ENCODE measurements at regions not wholly inside any gene's neighbourhood (a gene's known extent, or its start where the extent isn't known, plus 50 kb on each side); places are given as distances from the start of the nearest gene placed in this dataset.
"Not testable (repeated sequence)": the region's sequence is repeated elsewhere in the genome, so short reads cannot be mapped to it uniquely, and the experiment has no call there.

DNA sequence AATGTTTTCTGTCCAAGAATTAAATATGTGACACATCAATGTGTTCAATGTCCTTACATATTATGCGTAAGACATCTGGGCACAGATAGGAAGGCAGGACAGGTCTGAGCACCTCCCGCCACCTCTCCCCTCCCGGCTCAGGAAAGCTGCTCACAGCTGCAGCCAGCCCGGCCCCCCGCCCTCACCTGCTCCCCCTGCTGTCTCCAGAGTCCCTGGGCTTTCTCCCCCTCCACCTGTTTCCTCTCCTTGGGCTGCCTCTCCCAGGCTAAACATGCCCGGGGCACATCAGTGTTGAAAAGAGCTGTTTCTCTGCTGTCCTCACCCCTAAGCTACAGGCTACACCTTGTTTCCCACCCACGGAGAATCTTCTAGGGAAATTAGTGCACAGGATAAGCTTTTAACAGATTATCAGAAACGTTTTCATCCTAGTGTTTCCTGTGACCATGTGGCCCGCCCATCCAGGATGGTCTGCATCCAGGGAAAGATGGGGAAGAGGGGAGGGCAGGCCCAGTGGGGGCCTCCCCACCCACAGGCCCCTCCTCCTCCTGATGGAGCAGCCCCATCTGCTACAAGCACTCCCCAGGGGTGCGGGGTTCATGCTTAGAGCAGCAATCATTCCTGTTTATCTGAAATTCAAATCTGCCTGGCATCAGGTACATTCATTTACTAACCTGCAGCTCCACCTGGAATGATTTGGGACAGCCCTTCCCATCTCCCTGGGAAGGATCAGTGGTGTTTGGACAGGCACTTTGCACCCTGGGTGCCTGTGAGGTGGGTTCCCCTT is 273.8 kb upstream of the SFSWAP start:
- no peak for DNase-seq (ENCODE audit: low read depth in 2 of 2)

- DNase-seq (ENCODE audit: low read depth in 2 of 2) = no peak
Measured at GRCh38 chr12:131437706-131438492, 273.0 kb upstream of the SFSWAP start.

DNA sequence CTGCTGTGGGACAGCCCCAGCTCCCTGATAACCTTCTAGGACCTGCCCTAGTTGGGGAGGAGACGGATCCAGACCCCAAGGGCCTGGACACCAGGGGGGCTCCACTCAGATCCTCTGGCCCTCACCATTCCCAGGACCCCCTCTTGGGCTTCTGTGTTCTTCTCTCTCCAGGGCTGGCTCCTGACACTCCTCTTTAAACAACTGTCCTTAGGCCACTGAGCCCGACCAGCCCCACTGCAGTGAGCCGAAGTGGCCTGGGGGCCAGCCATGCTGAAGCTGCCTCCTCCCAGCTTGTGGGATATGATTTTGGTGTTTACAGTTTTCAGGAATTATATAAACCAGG is 272.4 kb upstream of the SFSWAP start:
- DNase-seq (ENCODE audit: low read depth in 2 of 2) = not testable (repeated sequence)

DNA sequence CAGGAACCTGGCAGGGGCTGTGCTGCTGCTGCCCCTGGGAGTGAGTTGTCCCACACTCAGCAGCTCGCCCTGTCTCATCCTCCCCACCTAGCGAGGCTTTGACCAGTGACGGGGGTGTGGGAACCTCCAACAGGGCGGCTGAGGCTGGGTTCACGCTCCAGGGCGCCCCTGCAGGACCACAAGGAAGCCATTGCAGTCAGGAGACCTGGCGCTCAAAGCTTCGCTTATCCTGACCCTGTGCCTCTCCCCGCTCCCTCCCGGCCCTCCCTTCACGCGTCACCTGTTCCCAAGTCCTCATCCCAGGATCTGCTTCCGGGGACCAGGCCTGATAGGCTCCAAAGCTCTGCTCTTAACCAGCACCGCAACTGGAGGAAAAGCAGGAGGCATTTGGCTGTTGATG is 272.0 kb upstream of the SFSWAP start:
- no peak for DNase-seq (ENCODE audit: low read depth in 2 of 2)

DNA sequence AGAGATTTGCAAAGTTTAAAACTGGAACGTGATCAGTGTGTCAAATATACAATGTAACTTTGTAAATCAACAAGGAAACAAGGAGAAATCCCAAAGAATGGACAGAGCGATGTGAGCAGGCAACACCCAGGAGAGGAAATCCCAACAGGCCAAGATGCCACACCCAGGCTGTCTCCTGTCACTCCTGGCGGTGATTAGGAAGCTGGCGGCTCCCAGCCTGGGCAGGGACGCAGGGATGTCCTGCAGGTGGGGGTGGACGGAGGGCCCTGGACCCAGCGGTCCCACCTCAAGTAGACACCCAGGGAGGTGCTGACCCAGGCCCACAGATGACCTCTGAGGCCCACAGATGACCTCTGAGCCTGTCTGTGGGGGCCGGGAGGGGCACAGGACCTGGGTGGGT is 271.1 kb upstream of the SFSWAP start:
- not testable (repeated sequence) for DNase-seq (ENCODE audit: low read depth in 2 of 2)

- not testable (repeated sequence) for DNase-seq (ENCODE audit: low read depth in 2 of 2)
Measured at GRCh38 chr12:131440209-131441059, 270.5 kb upstream of the SFSWAP start.

- no peak for DNase-seq (ENCODE audit: low read depth in 2 of 2)
Measured at GRCh38 chr12:131441060-131441396, 269.9 kb upstream of the SFSWAP start.

- DNase-seq (ENCODE audit: low read depth in 2 of 2) = no peak
Measured at GRCh38 chr12:131441638-131442336, 269.1 kb upstream of the SFSWAP start.

GRCh38 chr12:131442337-131442918 is 268.5 kb upstream of the SFSWAP start:
- no peak for DNase-seq (ENCODE audit: low read depth in 2 of 2)

DNA sequence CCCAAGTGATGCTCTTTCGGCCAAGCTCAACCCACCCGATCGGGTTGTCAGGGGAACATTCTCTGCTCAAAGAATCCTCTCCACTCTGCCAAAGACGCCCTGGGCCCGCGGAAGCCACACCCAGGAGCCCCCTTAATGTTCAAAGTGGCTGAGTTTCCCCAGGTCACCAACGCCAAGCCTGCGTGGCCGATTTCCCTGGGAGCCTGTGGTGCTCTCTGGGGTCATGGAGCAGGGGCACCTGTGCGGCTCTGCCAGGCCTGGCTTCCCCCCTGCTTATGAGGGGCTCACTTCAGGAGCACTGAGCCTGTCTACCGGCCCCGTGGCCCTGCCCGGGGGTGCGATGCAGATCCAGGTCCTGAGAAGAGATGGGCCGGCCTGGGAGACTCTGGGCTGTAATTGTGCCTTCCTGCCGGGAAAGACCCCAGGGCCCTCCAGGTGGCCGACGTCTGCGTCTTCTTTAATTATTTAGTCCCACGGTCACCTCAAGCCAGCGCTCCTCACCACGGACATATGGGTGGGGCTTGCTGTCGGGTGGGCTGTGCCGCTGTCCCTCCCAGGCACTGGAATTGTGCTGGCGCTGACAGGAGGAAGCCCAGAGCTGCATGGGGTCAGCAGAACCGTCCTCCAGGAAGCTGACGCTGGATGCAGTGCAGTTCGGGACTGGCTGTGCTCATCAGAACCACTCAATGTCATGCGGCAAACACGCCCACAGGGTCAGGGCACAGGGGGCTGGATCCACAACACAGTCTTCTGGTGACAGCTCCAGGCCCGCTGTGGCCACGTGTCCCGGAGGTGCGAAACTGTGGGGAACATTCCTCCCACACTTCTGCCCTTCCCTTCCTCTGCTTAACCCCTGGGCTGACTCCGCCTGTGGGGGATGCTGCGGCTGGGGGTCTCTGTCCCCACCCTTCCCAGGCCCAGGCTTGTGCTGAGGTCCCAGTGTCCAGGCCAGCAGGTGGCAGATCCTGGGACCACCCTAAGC is 267.6 kb upstream of the SFSWAP start:
- DNase-seq (ENCODE audit: low read depth in 2 of 2) = no peak

- no peak for DNase-seq (ENCODE audit: low read depth in 2 of 2)
Measured at GRCh38 chr12:131444220-131445164, 266.4 kb upstream of the SFSWAP start.

- DNase-seq (ENCODE audit: low read depth in 2 of 2) = no peak
Measured at GRCh38 chr12:131445184-131445774, 265.6 kb upstream of the SFSWAP start.

DNA sequence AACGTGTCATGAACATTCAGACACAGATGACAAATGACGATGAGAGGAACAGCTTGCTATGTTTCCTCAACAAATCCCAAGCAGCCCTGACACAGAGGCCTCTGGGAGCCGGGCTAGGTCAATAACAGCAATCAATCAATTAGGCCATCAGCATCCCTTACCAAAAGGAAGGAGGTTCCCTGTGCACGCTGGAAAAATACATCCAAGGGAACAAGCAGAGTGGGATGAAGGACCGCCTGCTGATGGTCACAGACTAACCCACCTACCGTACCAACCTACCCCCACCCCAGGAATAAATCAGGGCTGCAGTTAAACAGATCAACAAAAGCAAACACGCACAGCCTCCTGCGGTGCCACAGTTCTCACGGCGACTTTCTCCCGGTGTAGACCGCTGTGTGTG is 265.1 kb upstream of the SFSWAP start:
- no peak for DNase-seq (ENCODE audit: low read depth in 2 of 2)

DNA sequence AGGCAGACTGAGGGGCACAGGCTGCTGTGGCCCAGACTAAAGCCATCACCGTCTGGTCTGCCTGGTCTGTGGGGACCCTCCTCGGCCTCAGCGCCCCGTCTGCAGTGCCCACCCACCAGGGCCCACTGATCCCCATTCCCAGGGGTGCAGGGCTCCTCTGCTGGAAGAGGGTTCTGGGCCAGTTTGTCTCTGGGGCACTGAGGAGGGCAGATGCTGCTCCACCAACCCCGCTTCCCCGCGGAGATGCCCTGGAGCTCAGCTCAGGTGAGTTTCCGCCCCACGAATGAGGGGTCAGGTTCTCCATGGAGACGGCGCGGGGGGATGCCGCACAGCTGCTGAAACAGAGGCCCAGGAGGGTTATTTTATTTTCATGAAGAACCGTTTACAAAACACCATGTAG is 263.3 kb upstream of the SFSWAP start:
- not testable (repeated sequence) for DNase-seq (ENCODE audit: low read depth in 2 of 2)

GRCh38 chr12:131448254-131448795 is 262.6 kb upstream of the SFSWAP start:
- no peak for DNase-seq (ENCODE audit: low read depth in 2 of 2)

DNA sequence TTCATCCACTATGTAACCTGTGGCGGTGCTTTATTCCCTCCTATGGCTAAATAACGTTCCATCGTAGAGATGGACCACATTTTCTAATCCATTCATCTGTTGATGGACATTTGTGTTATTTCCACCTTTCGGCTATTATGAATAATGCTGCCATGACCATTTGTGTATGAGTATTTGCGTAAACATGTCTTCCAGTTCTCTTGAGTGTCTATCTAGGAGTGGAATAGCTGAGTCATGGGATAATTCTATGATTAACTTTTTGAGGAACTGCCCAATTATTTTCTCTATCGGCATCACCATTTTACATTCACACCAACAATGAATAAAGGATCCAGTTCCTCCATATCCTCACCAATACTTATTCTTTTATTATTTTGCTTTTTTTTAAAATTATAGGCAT is 261.9 kb upstream of the SFSWAP start:
- DNase-seq (ENCODE audit: low read depth in 2 of 2) = no peak

DNA sequence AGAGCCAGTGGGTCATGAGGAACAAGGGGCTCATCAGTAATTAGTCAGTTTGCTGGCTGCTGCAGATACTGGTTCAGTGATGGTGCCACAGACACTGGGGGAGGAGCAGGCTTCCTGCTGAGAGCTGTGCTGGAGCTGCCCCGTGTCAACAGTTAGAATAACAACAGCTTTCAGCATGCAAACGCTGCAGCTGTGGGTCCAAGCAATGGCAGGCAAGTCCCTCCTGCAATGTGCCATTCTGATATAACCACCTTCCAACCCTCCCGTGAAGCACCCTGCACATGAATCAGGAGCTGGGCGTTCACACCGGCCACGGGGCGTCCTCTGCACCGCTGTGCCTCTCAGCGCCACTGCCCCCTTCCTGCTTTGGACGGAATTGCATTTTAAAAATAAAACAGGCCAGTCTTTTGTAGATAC is 258.4 kb upstream of the SFSWAP start:
- peak; percentile 8 to 18 for DNase-seq (ENCODE audit: low read depth in 2 of 2)

Measured in activated CD4-positive, alpha-beta T cell treated with anti-CD3 and anti-CD28 coated beads for 24 hours (primary cell).